GM18909 (cell line): ENCODE measurements at regions not wholly inside any gene's neighbourhood (a gene's known extent, or its start where the extent isn't known, plus 50 kb on each side); places are given as distances from the start of the nearest gene placed in this dataset.
"Not testable (repeated sequence)": the region's sequence is repeated elsewhere in the genome, so short reads cannot be mapped to it uniquely, and the experiment has no call there.

Experiments
- ATAC-seq: cut with Tn5 transposase; IDR thresholded peaks from one replicate; pipeline ENCODE4 v1.9.1; 2021; ENCODE audit warnings: mild to moderate bottlenecking; ENCODE audit not compliant: unreplicated experiment, poor library complexity

GRCh38 chr16:63403792-63404191, 1367.6 kb upstream of the CDH8 start:
- ATAC-seq = no peak

GRCh38 chr16:63388277-63388676, 1352.0 kb upstream of the CDH8 start:
- ATAC-seq = not testable (repeated sequence)

- ATAC-seq = no peak
Measured at GRCh38 chr16:63385714-63386432, 1349.6 kb upstream of the CDH8 start.

DNA sequence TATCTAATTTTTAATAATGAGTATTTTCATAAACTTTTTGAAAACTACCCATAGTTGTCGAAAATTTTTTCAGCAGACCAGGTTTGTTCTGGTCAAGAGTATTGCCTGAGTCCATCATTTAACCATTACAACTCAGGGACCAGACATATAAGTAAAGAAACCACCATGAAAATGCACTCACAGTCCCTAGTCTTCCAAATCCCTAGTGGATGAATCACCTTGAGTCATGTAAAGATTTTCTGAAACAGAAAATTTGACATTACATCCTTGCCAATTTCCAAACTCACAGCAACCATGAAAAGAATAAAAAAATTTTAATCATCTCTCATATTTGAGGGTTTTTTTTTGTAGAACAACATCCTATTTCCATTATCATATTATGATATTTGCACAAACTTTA, 1337.5 kb upstream of the CDH8 start:
- ATAC-seq = no peak

GRCh38 chr16:63372815-63373214, 1336.6 kb upstream of the CDH8 start:
- ATAC-seq = no peak

- no peak for ATAC-seq
Measured at GRCh38 chr16:63372283-63372682, 1336.0 kb upstream of the CDH8 start.

DNA sequence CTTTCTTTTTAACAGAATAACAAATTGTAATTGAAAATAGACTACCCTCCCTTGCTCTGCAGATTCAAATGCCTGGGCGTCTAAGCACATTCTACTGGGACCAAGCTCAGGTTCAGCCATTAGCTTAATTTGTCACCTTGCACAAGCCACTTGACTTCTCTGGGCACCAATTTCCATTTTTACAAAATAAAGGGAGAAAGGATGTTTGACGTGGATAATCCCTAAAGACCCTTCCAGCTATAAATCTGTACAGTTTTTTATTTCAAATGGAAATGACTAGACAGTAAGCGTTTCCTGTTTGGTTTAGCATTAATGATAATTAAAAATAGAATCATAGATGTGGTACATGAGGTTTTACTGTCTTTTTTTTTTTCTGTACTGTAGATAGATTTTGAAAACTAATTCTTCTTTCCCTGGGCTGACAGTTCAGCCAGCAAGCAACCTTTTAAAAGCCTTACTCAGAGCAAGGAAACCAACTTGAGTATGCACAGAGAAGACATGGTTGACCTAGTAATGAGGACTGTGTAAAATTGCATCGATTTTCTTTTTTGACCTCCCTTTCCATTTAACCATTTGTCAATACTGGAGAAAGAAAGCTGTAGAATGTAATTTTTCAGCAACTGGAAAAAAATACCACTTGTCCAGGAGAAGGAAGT, 1329.5 kb upstream of the CDH8 start:
- ATAC-seq = no peak

DNA sequence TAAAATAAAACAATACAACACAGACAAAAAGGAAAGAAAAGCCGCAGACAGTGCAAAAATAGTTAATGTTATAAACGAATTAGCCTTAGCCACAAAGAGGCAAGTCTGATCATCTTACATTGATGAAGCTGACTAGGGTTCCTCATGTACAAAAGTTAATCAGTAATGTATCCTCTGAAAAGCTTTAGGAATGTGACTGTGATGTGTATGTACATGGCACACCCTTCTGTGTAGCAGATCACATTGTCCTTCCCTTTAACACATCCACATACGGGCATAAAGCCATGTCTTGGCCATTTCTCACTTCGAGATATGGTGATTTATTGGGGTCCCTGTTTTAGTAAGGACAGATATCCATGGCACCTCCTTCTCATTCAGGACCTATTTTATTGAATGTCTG, 1327.5 kb upstream of the CDH8 start:
- no peak for ATAC-seq

GRCh38 chr16:63361032-63361624, 1324.9 kb upstream of the CDH8 start:
- peak; percentile 70 for ATAC-seq

- no peak for ATAC-seq
Measured at GRCh38 chr16:63349961-63350360, 1313.7 kb upstream of the CDH8 start.

- ATAC-seq = no peak
Measured at GRCh38 chr16:63346000-63346399, 1309.8 kb upstream of the CDH8 start.

DNA sequence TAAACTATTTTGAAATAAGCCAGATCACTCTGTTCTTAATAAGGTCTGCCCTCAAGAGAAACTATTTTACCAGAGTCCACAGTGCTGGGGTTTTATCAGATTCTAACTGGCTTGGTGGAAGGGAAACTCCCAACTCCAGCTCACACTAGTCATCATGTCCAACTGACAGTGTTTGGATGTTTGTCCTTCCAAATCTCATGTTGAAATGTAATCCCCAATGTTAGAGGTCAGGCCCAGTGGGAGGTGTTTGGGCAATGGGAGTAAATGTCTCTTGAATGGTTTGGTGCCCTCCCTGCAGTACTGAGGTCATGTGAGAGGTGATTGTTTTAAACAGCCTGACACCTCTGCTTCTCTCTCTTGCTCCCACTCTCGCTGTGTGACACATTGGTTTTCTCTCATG, 1301.0 kb upstream of the CDH8 start:
- ATAC-seq = no peak

DNA sequence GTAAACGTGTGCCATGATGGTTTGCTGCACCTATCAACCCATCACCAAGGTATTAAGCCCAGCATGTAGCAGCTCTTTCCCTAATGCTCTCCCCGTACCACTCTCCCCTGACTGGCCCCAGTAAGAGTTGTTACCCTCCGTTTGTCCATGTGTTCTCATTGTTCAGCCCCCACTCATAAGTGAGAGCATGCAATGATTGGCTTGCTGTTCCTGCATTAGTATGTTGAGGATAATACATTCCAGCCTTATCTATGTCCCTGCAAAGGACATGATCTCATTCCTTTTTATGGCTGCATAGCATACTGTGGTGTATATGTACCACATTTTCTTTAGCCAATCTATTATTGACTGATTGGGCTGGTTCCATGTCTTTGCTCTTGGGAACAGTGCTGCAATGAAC, 1294.9 kb upstream of the CDH8 start:
- no peak for ATAC-seq

- no peak for ATAC-seq
Measured at GRCh38 chr16:63326736-63327339, 1290.6 kb upstream of the CDH8 start.

- ATAC-seq = no peak
Measured at GRCh38 chr16:63323722-63324705, 1287.8 kb upstream of the CDH8 start.

DNA sequence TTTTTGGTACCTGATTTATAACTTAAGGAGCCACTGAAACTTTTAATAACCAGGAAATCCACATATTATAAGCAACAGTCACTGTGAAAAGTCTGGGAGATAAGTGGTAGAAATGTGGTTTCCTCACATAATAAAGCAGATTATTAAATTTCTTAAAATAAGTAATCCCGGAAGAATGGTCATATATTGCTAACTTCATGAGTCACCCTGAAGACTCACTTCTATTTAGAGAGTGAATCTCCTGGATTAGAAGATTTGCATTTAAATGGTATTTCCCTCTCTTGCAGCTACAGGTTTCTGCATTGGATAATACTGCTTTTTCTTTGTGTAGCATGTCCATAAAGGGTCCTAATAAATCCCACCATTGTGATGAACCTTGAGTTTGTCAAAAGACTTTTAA, 1286.8 kb upstream of the CDH8 start:
- ATAC-seq = no peak

- ATAC-seq = no peak
Measured at GRCh38 chr16:63315229-63315628, 1279.0 kb upstream of the CDH8 start.

- ATAC-seq = no peak
Measured at GRCh38 chr16:63312346-63312745, 1276.1 kb upstream of the CDH8 start.

DNA sequence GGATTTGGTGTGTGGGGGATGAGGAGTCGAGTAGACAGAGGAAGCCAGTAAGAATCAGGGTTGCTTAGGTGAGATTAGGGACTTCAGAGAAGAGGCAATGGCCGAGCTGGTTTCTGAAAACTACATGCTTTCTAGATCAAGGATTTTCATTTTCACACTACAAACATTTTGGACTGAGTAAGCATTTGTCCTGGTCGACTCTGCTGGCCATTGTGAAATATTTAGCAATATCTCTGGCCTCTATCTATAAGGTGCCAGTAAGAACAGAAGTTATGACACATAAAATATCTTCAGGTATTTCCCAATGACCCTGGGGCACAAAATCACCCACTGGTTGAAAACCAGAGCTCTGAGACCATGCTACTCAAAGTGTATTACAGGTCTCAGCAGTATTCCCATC, 1275.1 kb upstream of the CDH8 start:
- ATAC-seq = no peak

DNA sequence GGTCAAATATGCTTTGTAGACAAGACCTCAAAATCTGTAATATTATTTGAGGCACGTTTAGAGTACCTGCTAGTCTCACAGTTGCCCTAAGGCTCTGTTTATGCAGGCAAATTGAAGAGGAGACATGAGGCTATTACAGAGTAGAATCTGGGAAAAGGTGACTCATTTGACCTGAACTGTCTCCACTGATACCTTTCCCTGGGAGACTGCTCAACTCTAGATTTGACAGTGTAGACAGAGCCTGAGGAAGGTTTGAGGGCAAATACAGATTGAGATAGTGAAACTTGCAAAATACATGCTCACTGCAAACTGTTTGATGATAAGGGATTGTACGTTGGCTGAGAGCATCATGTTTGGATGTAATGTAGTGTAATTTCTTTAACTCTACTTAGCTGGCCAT, 1266.6 kb upstream of the CDH8 start:
- ATAC-seq = no peak
